SJCRH30 (cell line): ENCODE measurements at regions not wholly inside any gene's neighbourhood (a gene's known extent, or its start where the extent isn't known, plus 50 kb on each side); places are given as distances from the start of the nearest gene placed in this dataset.

Source experiments
- DNase-seq, 2 experiments: peaks; one replicate each; pipeline ENCODE4 v3.0.0-alpha.2; 2015 to 2020
- H3K27ac ChIP-seq: fragments of 250-450 bp; sonication (Bioruptor Pico); 2 replicates; pipeline ENCODE4 v1.5.1; 2020; ENCODE audit warnings: mild to moderate bottlenecking, moderate library complexity
- H3K27me3 ChIP-seq: fragments of 250-450 bp; sonication (Bioruptor Pico); 2 replicates; pipeline ENCODE4 v1.5.1; 2020; ENCODE audit warnings: mild to moderate bottlenecking, moderate library complexity
- H3K36me3 ChIP-seq: fragments of 250-450 bp; sonication (Bioruptor Pico); 2 replicates; pipeline ENCODE4 v1.5.1; 2020; ENCODE audit warnings: mild to moderate bottlenecking, moderate library complexity
- H3K4me1 ChIP-seq: fragments of 250-450 bp; sonication (Bioruptor Pico); 2 replicates; pipeline ENCODE4 v1.5.1; 2020; ENCODE audit warnings: mild to moderate bottlenecking, moderate library complexity
- H3K4me3 ChIP-seq: fragments of 250-450 bp; sonication (Bioruptor Pico); 2 replicates; pipeline ENCODE4 v1.5.1; 2020; ENCODE audit warnings: mild to moderate bottlenecking, moderate library complexity
- H3K9me3 ChIP-seq: fragments of 250-450 bp; sonication (Bioruptor Pico); replicated peaks from 2 replicates; pipeline ENCODE4 v1.5.1; 2020; ENCODE audit warnings: mild to moderate bottlenecking, moderate library complexity

DNA sequence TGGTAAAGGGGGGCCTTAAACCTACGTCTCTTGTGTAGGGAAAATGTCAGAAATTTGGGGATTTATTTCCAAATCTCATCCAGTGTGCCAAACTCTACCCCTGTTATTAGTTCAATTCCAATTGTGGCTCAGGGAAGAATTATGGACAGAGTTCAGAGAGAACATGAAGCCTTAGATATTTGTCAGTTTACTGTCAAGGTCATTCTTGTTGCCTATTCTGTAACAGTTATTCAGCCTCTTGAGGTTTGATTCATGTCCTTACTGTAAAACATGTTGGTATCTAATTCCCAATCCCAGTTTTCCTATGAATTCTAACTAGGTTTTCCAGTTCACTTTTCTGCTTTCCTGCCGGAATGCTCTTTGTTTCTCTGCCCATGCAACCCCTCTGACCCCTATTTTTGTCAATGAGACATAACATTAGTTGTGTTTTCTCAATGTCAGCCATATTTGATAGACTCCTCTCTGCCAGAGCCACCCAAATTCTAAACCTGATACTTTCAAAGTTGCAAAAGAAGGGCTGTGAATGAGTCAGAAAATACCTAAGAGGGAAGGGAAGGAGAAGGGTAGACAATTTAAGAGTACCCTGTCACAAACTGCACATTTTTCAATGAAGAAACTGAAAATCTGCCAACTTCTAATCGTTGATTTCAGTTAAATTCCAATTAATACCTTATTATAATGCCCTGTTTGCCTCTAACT lies 52.4 kb downstream of the ATOSA start:
- no peaks in the 10 kb centered on the region for H3K36me3 ChIP-seq
- no peaks in the 10 kb centered on the region for H3K4me1 ChIP-seq
- no peak for DNase-seq
- H3K9me3 ChIP-seq, result no peaks in the 10 kb centered on the region
- H3K27me3 ChIP-seq, result no peaks in the 10 kb centered on the region
- H3K4me3 ChIP-seq, result no peak overlapping the region
- H3K27ac ChIP-seq, result no peak overlapping the region

DNA sequence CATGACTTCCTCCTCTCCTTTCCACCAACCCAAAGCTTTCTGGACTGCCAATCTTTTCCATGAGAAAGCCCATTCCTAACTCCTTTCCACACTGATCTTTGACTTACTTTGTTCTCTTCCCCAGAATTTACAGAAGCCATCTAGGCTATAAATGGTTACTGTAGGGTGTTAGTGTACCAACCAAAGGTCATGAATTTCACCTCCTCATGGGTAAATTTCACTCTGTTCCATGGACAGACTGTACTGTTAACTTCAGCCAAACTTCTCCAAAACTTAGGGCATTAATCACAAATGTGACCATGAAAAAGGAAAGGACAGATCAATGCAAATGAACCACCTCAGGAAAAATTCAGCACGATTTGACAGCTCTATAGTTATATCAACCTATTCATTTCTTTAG lies 54.9 kb downstream of the ATOSA start:
- no peak overlapping the region for H3K27ac ChIP-seq
- no peaks in the 10 kb centered on the region for H3K27me3 ChIP-seq
- no peaks in the 10 kb centered on the region for H3K9me3 ChIP-seq
- DNase-seq, result no peak
- no peak overlapping the region for H3K4me3 ChIP-seq
- no peaks in the 10 kb centered on the region for H3K4me1 ChIP-seq
- H3K36me3 ChIP-seq, result no peaks in the 10 kb centered on the region

DNA sequence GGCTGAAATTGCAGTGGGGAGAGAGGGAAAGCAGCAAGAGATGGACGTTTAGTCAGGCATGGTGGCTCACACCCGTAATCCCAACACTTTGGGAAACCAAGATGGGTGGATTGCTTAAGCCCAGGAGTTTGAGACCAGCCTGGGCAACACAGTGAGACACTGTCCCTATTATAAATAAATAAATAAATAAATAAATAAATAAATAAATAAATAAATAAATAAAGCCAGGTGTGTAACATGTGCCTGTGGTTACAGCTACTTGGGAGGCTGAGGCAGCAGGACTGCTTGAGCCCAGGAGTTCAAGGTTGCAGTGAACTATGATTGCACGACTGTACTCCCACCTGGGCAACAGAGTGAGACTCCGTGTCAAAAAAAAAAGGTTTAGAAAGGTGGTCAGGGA lies 54.0 kb upstream of the ARPP19 start:
- H3K36me3 ChIP-seq, result no peaks in the 10 kb centered on the region
- H3K27ac ChIP-seq, result no peak overlapping the region
- no peak for DNase-seq
- no peak overlapping the region for H3K4me3 ChIP-seq
- H3K27me3 ChIP-seq, result no peaks in the 10 kb centered on the region
- no peaks in the 10 kb centered on the region for H3K4me1 ChIP-seq
- no peaks in the 10 kb centered on the region for H3K9me3 ChIP-seq

DNA sequence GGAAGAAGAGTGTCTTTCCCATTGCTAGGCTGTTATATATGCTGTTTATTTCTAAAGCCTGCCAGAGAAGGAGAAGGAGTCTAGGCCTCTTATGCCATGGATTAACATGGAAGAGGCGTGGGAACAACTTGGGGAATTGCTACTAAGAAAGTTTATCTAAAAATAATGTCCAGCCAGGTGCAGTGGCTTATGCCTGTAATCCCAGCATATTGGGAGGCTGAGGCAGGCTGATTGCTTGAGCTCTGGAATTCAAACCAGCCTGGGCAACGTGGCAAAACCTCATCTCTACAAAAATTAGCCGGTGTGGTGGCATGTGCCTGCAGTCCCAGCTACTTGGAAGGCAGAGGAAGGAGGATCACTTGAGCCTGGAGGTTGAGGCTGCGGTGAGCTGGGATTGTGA lies 51.7 kb upstream of the ARPP19 start:
- Histone ChIP-seq H3K27ac (no peak overlapping the region), H3K36me3 (no peaks in the 10 kb centered on the region), H3K9me3 (no peaks in the 10 kb centered on the region), H3K4me1 (no peaks in the 10 kb centered on the region), H3K4me3 (no peak overlapping the region), H3K27me3 (no peaks in the 10 kb centered on the region)
- peak in 1 of 2 experiments; percentile 3 for DNase-seq
